ENCODE measurements at regions not wholly inside any gene's neighbourhood (a gene's known extent, or its start where the extent isn't known, plus 50 kb on each side); places are given as distances from the start of the nearest gene placed in this dataset.

DNA sequence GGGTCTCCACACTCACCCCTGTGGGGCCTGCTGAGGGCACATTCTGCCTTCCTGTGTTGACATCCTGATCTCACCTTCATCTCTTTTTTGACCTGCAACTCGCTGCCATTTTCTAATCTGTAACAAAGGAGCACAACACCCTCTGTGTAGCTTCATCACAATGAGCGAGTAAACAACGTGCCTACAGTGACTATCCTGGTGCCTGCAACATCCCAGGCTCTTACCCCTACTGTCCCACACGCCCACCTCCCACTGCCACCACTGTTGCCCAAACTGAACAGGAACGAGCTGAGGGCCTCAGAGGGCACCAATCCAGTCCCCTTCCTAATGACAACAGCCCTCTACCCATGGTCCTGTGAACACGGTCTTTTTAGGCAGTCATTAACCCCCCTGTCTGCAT, 102.2 kb upstream of the GJB6 start:
- POLR2A ChIA-PET = no interaction called here
- Mint-ChIP-seq H3K27me3 (no peaks in the 10 kb centered on the region), H3K4me3 (no peak overlapping the region), H3K4me1 (peaks cover 1 to 8% (median 4%) of the 10 kb centered on the region in 4 donors), H3K9me3 (peaks cover 0 to 2% (median 0%) of the 10 kb centered on the region in 9 donors), H3K27ac (peak overlapping the region in 1 of 10 donors; percentile 13), H3K36me3 (peaks cover 0 to 2% (median 0%) of the 10 kb centered on the region in 3 donors)
- DNase-seq (no peak), ATAC-seq (no peak)

DNA sequence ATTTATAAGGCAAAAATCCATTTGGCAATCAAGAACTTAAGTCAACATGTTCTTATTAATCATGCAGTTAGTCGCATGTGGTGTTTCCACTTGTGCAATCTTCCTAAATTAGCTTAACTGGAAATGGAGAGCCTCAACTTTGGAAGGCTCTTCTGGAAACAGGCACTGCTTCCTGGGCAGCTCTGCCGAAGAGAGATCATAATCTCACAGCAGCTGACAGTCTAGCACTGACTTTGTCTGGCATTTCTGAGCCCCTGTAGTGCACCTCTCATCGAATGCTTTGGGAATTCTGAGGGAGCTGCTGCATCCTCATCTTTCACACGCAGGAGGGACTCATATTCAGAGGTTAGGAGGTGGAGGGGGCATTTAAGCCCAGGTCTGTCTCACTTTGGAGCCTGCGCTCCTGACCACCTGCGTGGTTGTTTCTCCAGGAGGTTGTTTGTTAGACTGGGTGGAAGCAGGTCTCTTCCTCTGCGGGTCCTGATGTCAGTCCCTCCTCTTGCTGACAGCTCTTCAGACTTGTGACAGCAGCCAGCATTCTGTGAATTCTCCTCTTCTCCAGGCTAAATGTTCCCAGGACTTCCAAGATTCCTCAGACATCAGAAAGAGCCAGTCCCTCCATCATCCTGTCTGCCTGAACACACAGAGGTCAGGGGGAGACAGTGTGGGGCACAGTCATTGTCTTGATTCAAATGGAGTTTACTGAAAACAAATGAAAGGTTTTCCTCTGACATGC, 100.4 kb upstream of the GJB6 start:
- ATAC-seq = no peak
- DNase-seq = no peak
- POLR2A ChIA-PET = no interaction called here
- H3K27ac Mint-ChIP-seq = peak overlapping the region in 1 of 10 donors; percentile 1
- peaks cover 0 to 11% (median 5%) of the 10 kb centered on the region in 9 donors for H3K9me3 Mint-ChIP-seq
- peaks cover 0 to 8% (median 8%) of the 10 kb centered on the region in 3 donors for H3K36me3 Mint-ChIP-seq
- no peaks in the 10 kb centered on the region for H3K27me3 Mint-ChIP-seq
- H3K4me1 Mint-ChIP-seq = peaks cover 0 to 7% (median 3%) of the 10 kb centered on the region in 4 donors
- H3K4me3 Mint-ChIP-seq = no peak overlapping the region

DNA sequence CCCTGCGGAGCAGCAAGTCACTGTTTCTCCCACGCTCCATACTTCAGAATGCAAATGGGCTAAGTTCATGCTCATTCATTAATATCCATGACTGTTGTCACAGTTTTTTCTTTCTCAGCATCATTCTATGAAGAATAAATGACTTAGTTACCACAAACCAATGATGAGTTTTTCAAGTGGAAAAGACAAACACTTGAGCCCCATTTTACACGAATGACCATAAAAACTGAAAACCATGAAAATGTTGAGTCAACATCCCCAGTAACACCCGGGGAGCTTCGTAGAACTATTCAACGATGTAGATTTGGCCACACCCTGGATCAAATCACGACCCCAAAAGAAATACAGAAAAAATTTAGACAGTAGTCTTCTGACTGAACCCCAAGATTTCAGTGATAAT, 99.8 kb upstream of the GJB6 start:
- H3K4me3 Mint-ChIP-seq = no peak overlapping the region
- POLR2A ChIA-PET = no interaction called here
- no peak for ATAC-seq
- peaks cover 0 to 13% (median 12%) of the 10 kb centered on the region in 3 donors for H3K36me3 Mint-ChIP-seq
- H3K27ac Mint-ChIP-seq = no peak overlapping the region
- no peaks in the 10 kb centered on the region for H3K27me3 Mint-ChIP-seq
- peaks cover 0 to 3% (median 0%) of the 10 kb centered on the region in 4 donors for H3K4me1 Mint-ChIP-seq
- no peak for DNase-seq
- H3K9me3 Mint-ChIP-seq = peaks cover 0 to 13% (median 10%) of the 10 kb centered on the region in 9 donors

DNA sequence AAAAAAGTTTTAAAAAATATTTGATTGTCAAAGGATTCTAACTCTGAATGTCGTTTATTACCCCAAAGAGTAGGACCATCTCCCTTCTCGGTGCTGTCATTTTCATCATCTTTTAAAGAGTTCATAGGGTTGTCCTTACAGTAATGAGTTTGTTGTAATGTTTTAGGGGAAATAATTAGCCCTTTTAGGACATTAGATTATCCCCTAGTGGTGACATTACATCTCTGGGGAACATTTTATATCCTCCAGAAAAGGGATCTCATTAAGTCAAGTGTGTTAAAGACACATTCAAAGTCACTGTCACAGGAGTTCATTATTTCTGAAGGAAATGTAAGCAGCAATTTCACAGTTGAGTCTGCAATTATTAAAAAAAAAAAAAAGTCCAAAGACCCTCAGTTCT, 99.3 kb upstream of the GJB6 start:
- Mint-ChIP-seq H3K4me3 (no peak overlapping the region), H3K27ac (no peak overlapping the region), H3K4me1 (no peaks in the 10 kb centered on the region), H3K27me3 (no peaks in the 10 kb centered on the region), H3K36me3 (peaks cover 0 to 14% (median 12%) of the 10 kb centered on the region in 3 donors), H3K9me3 (peaks cover 0 to 17% (median 10%) of the 10 kb centered on the region in 9 donors)
- POLR2A ChIA-PET = no interaction called here
- ATAC-seq (no peak), DNase-seq (no peak)

DNA sequence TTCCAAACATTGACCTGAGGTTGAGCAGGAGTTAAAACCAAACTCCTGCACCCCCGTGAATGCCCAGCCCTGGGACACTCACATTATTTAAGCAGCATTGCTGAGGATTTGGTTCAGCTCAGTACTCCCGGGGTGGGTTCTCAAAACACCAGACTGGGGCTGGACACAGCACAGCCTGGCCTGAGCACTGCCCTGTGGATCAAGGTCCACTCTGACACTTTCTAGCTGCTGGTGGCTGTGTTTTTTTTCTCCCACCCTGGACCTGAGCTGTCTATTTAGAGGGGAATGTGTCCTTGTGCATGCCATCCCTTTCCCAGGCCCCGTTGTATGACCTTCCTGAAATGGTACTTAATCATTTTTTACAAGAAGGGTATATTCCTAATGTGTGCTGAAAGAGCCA, 94.7 kb upstream of the GJB6 start:
- POLR2A ChIA-PET = no interaction called here
- no peak for ATAC-seq
- Mint-ChIP-seq H3K27me3 (peaks cover 0 to 4% (median 0%) of the 10 kb centered on the region in 5 donors), H3K4me1 (no peaks in the 10 kb centered on the region), H3K4me3 (no peak overlapping the region), H3K36me3 (peaks cover 0 to 28% (median 26%) of the 10 kb centered on the region in 3 donors), H3K9me3 (peaks cover 3 to 43% (median 31%) of the 10 kb centered on the region in 9 donors), H3K27ac (no peak overlapping the region)
- no peak for DNase-seq

DNA sequence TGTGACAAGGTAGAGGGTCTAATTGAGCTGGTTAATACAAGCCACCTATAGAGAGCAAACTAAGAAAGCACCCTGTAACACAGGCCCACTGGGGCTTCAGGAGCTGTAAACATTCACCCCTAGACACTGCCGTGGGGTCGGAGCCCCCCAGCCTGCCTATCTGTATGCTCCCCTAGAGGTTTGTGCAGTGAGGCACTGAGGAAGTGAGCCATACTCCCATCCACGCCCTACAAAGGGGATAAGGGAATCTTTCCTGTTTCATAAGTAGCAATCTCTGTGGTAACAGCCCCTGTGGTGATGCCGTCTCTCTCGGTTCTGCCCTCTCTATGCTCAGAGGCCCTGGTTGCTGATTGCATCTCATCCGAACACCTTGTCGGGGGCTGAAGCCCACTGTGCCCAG, 94.2 kb upstream of the GJB6 start:
- Mint-ChIP-seq H3K27me3 (peaks cover 0 to 4% (median 0%) of the 10 kb centered on the region in 5 donors), H3K27ac (no peak overlapping the region), H3K4me3 (no peak overlapping the region), H3K4me1 (no peaks in the 10 kb centered on the region), H3K36me3 (peaks cover 0 to 28% (median 26%) of the 10 kb centered on the region in 3 donors), H3K9me3 (peaks cover 3 to 43% (median 31%) of the 10 kb centered on the region in 9 donors)
- DNase-seq = no peak
- ATAC-seq = no peak
- POLR2A ChIA-PET = no interaction called here

DNA sequence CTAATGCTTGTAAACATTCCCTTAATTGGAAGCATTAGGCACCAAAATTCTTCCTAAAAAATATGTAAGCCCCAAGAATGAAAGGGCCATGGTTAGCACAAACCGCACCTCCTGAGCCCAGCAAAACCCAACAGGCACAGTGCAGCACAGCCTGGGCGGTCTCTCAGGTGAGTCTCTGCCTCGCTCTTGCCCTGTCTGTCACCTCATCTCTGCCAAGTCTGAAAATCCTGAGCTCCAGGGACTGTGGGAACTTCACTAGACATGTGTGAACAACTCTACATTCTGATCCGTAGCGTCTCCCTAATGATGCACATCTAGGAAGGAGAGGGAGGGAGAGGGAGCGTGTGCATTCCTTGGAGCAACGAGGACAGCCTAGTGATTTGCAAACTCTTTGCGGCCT, 88.8 kb upstream of the GJB6 start:
- Mint-ChIP-seq H3K4me1 (no peaks in the 10 kb centered on the region), H3K9me3 (peaks cover 3 to 25% (median 18%) of the 10 kb centered on the region in 9 donors), H3K36me3 (peaks cover 0 to 15% (median 15%) of the 10 kb centered on the region in 3 donors), H3K27ac (no peak overlapping the region), H3K4me3 (no peak overlapping the region), H3K27me3 (peaks cover 0 to 12% (median 7%) of the 10 kb centered on the region in 5 donors)
- DNase-seq (no peak), ATAC-seq (no peak)
- POLR2A ChIA-PET = no interaction called here

DNA sequence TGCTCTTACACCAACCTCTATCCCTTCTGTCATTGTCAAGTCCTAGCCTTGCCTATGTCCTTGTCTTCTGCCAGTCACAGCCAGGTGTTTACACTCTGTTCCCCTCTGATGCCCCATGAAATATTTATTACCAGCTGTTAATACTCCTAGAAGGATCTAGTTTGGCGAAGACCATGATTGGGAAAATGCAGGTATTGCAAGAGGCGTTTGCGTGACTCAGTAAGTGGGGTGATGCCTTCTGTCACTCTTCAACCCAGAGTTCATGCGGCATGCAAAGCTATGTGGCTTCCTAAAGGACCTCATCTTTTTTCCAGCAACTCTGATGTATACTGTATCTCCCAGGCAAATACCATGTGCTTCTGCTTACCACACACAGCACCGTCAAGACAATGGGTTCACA, 81.8 kb upstream of the GJB6 start:
- no peaks in the 10 kb centered on the region for H3K4me1 Mint-ChIP-seq
- H3K9me3 Mint-ChIP-seq = no peaks in the 10 kb centered on the region
- POLR2A ChIA-PET = no interaction called here
- H3K36me3 Mint-ChIP-seq = no peaks in the 10 kb centered on the region
- no peak overlapping the region for H3K27ac Mint-ChIP-seq
- H3K27me3 Mint-ChIP-seq = peaks cover 0 to 4% (median 2%) of the 10 kb centered on the region in 5 donors
- no peak for DNase-seq
- no peak overlapping the region for H3K4me3 Mint-ChIP-seq
- no peak for ATAC-seq

DNA sequence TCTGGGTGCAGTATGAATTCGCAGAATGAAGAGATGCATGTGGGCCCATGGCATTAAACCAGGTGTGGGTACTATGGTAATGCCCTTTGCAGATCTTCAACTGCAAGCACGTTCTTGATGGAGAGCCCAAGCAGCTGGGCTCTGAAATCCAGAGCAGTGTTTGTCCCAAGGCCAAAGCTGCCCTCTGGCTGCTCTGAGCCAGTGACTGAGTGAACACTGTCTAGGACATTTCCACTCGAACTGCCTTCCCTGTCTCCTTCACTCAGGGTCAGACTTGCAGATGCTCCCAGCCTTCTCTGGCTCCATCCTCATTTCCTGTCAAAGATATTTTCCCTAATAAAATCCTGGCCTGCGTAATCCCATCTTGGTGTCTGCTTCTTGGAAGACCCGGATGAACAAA, 80.2 kb upstream of the GJB6 start:
- H3K9me3 Mint-ChIP-seq = peaks cover 5 to 14% (median 11%) of the 10 kb centered on the region in 9 donors
- H3K27ac Mint-ChIP-seq = no peak overlapping the region
- DNase-seq (no peak), ATAC-seq (no peak)
- no peaks in the 10 kb centered on the region for H3K4me1 Mint-ChIP-seq
- peaks cover 0 to 9% (median 1%) of the 10 kb centered on the region in 5 donors for H3K27me3 Mint-ChIP-seq
- POLR2A ChIA-PET = no interaction called here
- no peak overlapping the region for H3K4me3 Mint-ChIP-seq
- H3K36me3 Mint-ChIP-seq = peaks cover 0 to 11% (median 4%) of the 10 kb centered on the region in 3 donors

DNA sequence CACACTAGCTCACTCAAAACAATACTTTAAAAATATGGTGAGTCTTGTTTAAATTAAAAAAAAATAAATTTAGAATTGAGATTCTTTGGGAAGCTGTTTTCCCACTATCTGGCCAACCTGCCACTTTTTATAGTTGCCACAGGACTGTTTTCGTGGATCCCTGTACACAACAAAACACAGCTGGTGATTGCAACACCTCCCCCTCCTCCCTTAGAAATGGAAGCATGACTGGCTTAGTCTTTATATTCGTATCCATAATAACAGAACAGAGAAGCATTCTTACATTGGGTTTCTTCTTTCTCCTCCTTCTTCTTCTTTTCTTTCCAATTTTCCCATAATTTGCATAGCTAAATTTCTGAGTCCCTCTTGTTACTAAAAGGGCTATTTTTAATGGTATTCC, 79.5 kb upstream of the GJB6 start:
- POLR2A ChIA-PET = interaction anchor here (0.5 kb wide), 1 partner anchor 1264 kb away, joined by 4 read pairs; no protein-coding TSS in a partner anchor
- H3K27ac Mint-ChIP-seq = no peak overlapping the region
- no peak for ATAC-seq
- peaks cover 5 to 18% (median 13%) of the 10 kb centered on the region in 9 donors for H3K9me3 Mint-ChIP-seq
- no peak overlapping the region for H3K4me3 Mint-ChIP-seq
- no peaks in the 10 kb centered on the region for H3K4me1 Mint-ChIP-seq
- peaks cover 0 to 12% (median 4%) of the 10 kb centered on the region in 3 donors for H3K36me3 Mint-ChIP-seq
- DNase-seq = no peak
- H3K27me3 Mint-ChIP-seq = peaks cover 0 to 9% (median 1%) of the 10 kb centered on the region in 5 donors

DNA sequence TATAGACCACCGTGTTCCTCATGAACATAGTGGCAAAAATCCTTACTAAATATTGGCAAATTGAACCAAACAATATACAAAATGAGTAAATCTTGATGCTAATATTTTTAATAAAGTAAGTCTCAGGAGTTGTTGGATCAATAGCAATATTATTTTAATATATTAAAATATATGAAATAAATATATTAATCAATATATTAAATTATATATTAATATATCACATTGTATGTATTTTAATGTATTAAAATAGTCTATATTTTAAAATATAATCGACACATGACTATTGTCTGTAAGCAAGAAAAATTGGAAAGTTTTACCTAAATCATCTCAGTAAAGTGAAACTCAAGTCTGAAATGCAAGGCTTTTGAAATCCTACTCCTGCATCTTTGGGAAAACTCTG, 78.9 kb upstream of the GJB6 start:
- DNase-seq (no peak), ATAC-seq (no peak)
- Mint-ChIP-seq H3K9me3 (peaks cover 6 to 21% (median 14%) of the 10 kb centered on the region in 9 donors), H3K27me3 (peaks cover 0 to 9% (median 1%) of the 10 kb centered on the region in 5 donors), H3K4me3 (no peak overlapping the region), H3K36me3 (peaks cover 0 to 12% (median 4%) of the 10 kb centered on the region in 3 donors), H3K4me1 (no peaks in the 10 kb centered on the region), H3K27ac (no peak overlapping the region)
- POLR2A ChIA-PET = no interaction called here

DNA sequence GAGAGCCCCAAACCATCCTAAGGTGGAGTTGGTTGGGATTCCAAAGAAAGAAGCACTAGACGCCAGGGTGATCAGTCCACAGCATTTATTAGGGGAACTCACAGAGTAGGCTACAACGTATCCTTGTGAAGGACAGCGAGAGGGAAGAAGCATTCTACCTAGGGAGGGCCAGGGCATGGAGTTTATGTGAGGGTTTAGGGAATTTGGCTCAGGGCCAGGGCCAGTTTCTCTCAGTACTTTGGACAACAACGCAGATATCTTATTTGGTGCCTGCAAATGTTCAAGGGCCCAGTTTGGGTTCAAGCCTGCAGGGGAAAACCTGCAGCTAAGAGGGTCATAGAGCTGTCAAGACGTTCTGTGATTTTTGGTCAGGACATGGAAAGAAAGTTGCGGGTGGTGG, 73.9 kb upstream of the GJB6 start:
- peaks cover 6 to 21% (median 14%) of the 10 kb centered on the region in 9 donors for H3K9me3 Mint-ChIP-seq
- peaks cover 9 to 36% (median 16%) of the 10 kb centered on the region in 5 donors for H3K27me3 Mint-ChIP-seq
- no peak overlapping the region for H3K4me3 Mint-ChIP-seq
- POLR2A ChIA-PET = no interaction called here
- H3K36me3 Mint-ChIP-seq = peaks cover 0 to 16% (median 4%) of the 10 kb centered on the region in 3 donors
- peak overlapping the region in 1 of 10 donors; percentile 15 for H3K27ac Mint-ChIP-seq
- DNase-seq (no peak), ATAC-seq (no peak)
- peaks cover 0 to 10% (median 5%) of the 10 kb centered on the region in 4 donors for H3K4me1 Mint-ChIP-seq

DNA sequence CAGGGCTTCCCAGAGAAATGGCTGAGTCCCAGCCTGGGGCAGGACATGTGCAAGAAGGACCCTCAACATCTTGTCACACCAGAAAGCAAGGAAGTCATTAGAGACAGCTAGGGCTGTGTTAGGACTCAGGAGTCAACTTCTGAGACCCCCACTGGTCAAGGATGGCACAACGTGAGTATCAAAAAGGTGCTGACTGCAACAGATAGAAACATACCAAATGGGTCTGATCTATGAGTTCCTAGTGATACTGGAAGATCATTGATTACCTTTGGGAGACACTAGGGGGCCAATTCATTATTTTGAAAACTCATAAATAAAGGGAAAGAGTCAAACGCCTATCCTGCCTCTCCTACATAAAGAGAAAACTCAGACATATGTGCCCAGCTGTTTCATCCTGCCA, 73.5 kb upstream of the GJB6 start:
- ATAC-seq = no peak
- Mint-ChIP-seq H3K27ac (no peak overlapping the region), H3K9me3 (peaks cover 6 to 21% (median 14%) of the 10 kb centered on the region in 9 donors), H3K4me3 (no peak overlapping the region), H3K36me3 (peaks cover 0 to 16% (median 4%) of the 10 kb centered on the region in 3 donors), H3K4me1 (peaks cover 0 to 13% (median 6%) of the 10 kb centered on the region in 4 donors), H3K27me3 (peaks cover 12 to 41% (median 20%) of the 10 kb centered on the region in 5 donors)
- POLR2A ChIA-PET = no interaction called here
- DNase-seq = no peak
